Smooth muscle cell (in vitro differentiated cells): ENCODE measurements at regions not wholly inside any gene's neighbourhood (a gene's known extent, or its start where the extent isn't known, plus 50 kb on each side); places are given as distances from the start of the nearest gene placed in this dataset.

ENCODE experiments used
- DNase-seq: peaks from one replicate; lab custom pipeline; 2025; ENCODE audit not compliant: unreplicated experiment; lab: John Stamatoyannopoulos, UW
- H2AFZ ChIP-seq: fragments of 200-600 bp; sonication (generic); 2 replicates; pipeline ENCODE4 v1.6.0; 2016; ENCODE audit warnings: antibody characterized with exemption, low read depth, mild to moderate bottlenecking
- H3F3A ChIP-seq: fragments of 200-600 bp; sonication (generic); 2 replicates; pipeline ENCODE4 v1.6.0; 2017; ENCODE audit warnings: antibody characterized with exemption, low read depth
- H3K27ac ChIP-seq: fragments of 200-600 bp; sonication (generic); 2 replicates; pipeline ENCODE4 v1.5.1; 2016; ENCODE audit warnings: low read depth, mild to moderate bottlenecking
- H3K27me3 ChIP-seq: fragments of 200-600 bp; sonication (generic); 2 replicates; pipeline ENCODE4 v1.6.1; 2016; ENCODE audit warnings: low read depth, mild to moderate bottlenecking
- H3K36me3 ChIP-seq: fragments of 200-600 bp; sonication (generic); 2 replicates; pipeline ENCODE4 v1.5.1; 2016; ENCODE audit warnings: low read depth
- H3K4me1 ChIP-seq: fragments of 200-600 bp; sonication (generic); 2 replicates; pipeline ENCODE4 v1.5.1; 2016; ENCODE audit warnings: low read depth
- H3K4me2 ChIP-seq: fragments of 200-600 bp; sonication (generic); 2 replicates; pipeline ENCODE4 v1.6.0; 2016; ENCODE audit warnings: mild to moderate bottlenecking
- H3K4me3 ChIP-seq: fragments of 200-600 bp; sonication (generic); 2 replicates; pipeline ENCODE4 v1.5.1; 2016; ENCODE audit warnings: mild to moderate bottlenecking
- H3K79me2 ChIP-seq: fragments of 200-600 bp; sonication (generic); 2 replicates; pipeline ENCODE4 v1.6.0; 2016; ENCODE audit warnings: low read depth, mild to moderate bottlenecking
- H3K9ac ChIP-seq: fragments of 200-600 bp; sonication (generic); 2 replicates; pipeline ENCODE4 v1.6.0; 2016; ENCODE audit warnings: low read depth
- H3K9me3 ChIP-seq: fragments of 200-600 bp; sonication (generic); replicated peaks from 2 replicates; pipeline ENCODE4 v1.5.1; 2016; ENCODE audit warnings: low read depth
- H4K20me1 ChIP-seq: fragments of 200-600 bp; sonication (generic); 2 replicates; pipeline ENCODE4 v1.6.0; 2016; ENCODE audit warnings: low read depth
- WGBS: methylation state at CpG from one replicate; pipeline ENCODE4 v1.1.7; 2016; ENCODE audit warnings: low lambda C conversion rate; 5-methylcytosine and 5-hydroxymethylcytosine counted together
- TF ChIP-seq, protein P1 (sequence below): fragments of 200-600 bp; sonication (generic); IDR thresholded peaks from 2 replicates; pipeline ENCODE4 v1.5.1; 2017; ENCODE audit warnings: borderline replicate concordance, mild to moderate bottlenecking, antibody characterized with exemption; ENCODE audit not compliant: insufficient read depth, poor library complexity, severe bottlenecking

DNA sequence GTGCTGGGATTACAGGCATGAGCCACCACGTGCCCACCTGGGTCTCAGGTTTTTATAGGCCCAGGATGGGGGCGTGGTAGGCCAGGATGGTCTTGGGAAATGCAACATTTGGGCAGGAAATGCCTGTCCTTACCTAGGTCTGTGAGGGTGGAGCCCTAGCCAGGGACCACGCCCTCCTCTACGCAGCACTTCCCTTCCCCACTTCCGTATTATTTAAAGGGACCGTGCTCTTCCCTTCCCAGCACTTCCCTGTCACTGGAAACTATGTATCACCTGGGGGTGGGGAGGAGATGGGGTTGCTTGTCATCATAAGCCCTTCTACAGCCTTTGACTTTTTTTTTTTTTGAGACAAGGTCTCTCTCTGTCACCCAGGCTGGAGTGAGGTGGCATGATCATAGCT lies 238.9 kb upstream of the NLRP1 start:
- Histone ChIP-seq H3K4me2 (no peak overlapping the region), H3K4me3 (no peak overlapping the region), H4K20me1 (no peaks in the 10 kb centered on the region), H3F3A (no peaks in the 10 kb centered on the region), H3K9ac (no peak overlapping the region), H3K27me3 (no peaks in the 10 kb centered on the region), H3K4me1 (no peaks in the 10 kb centered on the region), H3K9me3 (no peaks in the 10 kb centered on the region), H3K36me3 (no peaks in the 10 kb centered on the region), H2AFZ (no peak overlapping the region), H3K27ac (no peak overlapping the region), H3K79me2 (no peaks in the 10 kb centered on the region)
- DNase-seq, result no peak
- TF ChIP-seq, protein P1, sequence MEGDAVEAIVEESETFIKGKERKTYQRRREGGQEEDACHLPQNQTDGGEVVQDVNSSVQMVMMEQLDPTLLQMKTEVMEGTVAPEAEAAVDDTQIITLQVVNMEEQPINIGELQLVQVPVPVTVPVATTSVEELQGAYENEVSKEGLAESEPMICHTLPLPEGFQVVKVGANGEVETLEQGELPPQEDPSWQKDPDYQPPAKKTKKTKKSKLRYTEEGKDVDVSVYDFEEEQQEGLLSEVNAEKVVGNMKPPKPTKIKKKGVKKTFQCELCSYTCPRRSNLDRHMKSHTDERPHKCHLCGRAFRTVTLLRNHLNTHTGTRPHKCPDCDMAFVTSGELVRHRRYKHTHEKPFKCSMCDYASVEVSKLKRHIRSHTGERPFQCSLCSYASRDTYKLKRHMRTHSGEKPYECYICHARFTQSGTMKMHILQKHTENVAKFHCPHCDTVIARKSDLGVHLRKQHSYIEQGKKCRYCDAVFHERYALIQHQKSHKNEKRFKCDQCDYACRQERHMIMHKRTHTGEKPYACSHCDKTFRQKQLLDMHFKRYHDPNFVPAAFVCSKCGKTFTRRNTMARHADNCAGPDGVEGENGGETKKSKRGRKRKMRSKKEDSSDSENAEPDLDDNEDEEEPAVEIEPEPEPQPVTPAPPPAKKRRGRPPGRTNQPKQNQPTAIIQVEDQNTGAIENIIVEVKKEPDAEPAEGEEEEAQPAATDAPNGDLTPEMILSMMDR, result no peak
- 80% methylated on average over 6 of the region's 6 CpGs for WGBS

- TF ChIP-seq, protein P1, result no peak
- Histone ChIP-seq H3K27me3 (no peaks in the 10 kb centered on the region), H3K79me2 (no peaks in the 10 kb centered on the region), H3K4me2 (no peak overlapping the region), H3F3A (no peaks in the 10 kb centered on the region), H4K20me1 (no peaks in the 10 kb centered on the region), H3K27ac (no peak overlapping the region), H2AFZ (no peak overlapping the region), H3K36me3 (no peaks in the 10 kb centered on the region), H3K4me1 (no peaks in the 10 kb centered on the region), H3K9me3 (no peaks in the 10 kb centered on the region), H3K9ac (no peak overlapping the region), H3K4me3 (no peak overlapping the region)
- DNase-seq, result no peak
- 84% methylated on average over 11 of the region's 11 CpGs for WGBS
Measured at GRCh38 chr17:5825717-5826330, 241.5 kb upstream of the NLRP1 start.

DNA sequence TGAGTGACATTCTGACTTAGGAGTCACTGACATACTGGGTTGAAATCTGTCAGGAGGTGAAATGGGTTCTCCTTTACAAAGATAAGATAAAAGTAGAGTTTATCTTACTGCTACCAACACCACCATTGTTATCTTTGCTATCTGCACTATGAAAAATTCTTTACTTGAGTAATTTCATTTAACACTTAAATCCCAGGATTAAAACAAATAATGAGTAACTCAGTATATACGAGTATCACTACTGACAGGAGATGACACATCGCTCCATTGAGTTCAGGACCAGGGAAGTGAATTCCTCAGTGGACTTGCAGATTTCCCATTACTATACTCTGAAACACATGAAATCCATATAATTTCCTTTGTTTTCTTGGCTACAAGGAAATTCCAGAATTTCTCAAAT lies 242.1 kb upstream of the NLRP1 start:
- no peak overlapping the region for H3K4me3 ChIP-seq
- no peaks in the 10 kb centered on the region for H4K20me1 ChIP-seq
- 55% methylated on average over 2 of the region's 2 CpGs for WGBS
- no peaks in the 10 kb centered on the region for H3K79me2 ChIP-seq
- no peak overlapping the region for H2AFZ ChIP-seq
- TF ChIP-seq, protein P1, result no peak
- no peak overlapping the region for H3K4me2 ChIP-seq
- H3K9me3 ChIP-seq, result no peaks in the 10 kb centered on the region
- H3K27ac ChIP-seq, result no peak overlapping the region
- no peaks in the 10 kb centered on the region for H3K27me3 ChIP-seq
- DNase-seq, result no peak
- H3K9ac ChIP-seq, result no peak overlapping the region
- no peaks in the 10 kb centered on the region for H3K36me3 ChIP-seq
- no peaks in the 10 kb centered on the region for H3K4me1 ChIP-seq
- H3F3A ChIP-seq, result no peaks in the 10 kb centered on the region

GRCh38 chr17:5830921-5831320 lies 239.3 kb upstream of the WSCD1 start:
- Histone ChIP-seq H3K4me1 (peaks cover 12% of the 10 kb centered on the region), H3K27ac (no peak overlapping the region), H4K20me1 (no peaks in the 10 kb centered on the region), H3K27me3 (no peaks in the 10 kb centered on the region), H3K9me3 (no peaks in the 10 kb centered on the region), H3K9ac (no peak overlapping the region), H3F3A (no peaks in the 10 kb centered on the region), H3K79me2 (no peaks in the 10 kb centered on the region), H2AFZ (no peak overlapping the region), H3K4me2 (no peak overlapping the region), H3K36me3 (no peaks in the 10 kb centered on the region), H3K4me3 (no peak overlapping the region)
- TF ChIP-seq, protein P1, result no peak
- no peak for DNase-seq
- WGBS, result 49% methylated on average over 4 of the region's 4 CpGs
